SK-N-DZ (cell line): ENCODE measurements at regions not wholly inside any gene's neighbourhood (a gene's known extent, or its start where the extent isn't known, plus 50 kb on each side); places are given as distances from the start of the nearest gene placed in this dataset.
"Not testable (repeated sequence)": the region's sequence is repeated elsewhere in the genome, so short reads cannot be mapped to it uniquely, and the experiment has no call there.

Experiments
- DNase-seq: peaks from one replicate; pipeline ENCODE4 v3.0.0-alpha.2; 2015; ENCODE audit warnings: low spot score

- DNase-seq = peak; percentile 13
Measured at GRCh38 chr10:91745090-91745831, 53.0 kb upstream of the TNKS2 start.

GRCh38 chr10:91743465-91743864, 54.8 kb upstream of the TNKS2 start:
- DNase-seq = no peak

DNA sequence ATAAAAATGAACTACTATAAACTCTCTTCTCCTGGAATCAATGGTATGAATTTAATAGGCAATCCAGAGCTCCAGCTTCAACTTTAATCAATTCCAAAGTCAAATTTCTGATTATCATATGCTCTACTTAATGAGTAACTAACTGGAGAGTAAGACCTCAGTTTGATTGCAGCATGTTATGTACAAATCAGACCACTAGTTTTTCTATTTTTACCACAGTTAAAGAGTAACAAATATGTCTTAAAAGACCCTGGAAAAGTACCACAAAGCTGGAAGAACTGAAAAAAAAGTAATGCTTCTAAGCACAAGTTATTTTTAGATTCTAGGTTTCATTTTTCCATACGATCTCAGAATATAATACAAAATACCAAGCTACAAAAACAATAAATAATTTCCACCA, 56.0 kb upstream of the TNKS2 start:
- no peak for DNase-seq

- DNase-seq = no peak
Measured at GRCh38 chr10:91741356-91741755, 56.9 kb upstream of the TNKS2 start.

DNA sequence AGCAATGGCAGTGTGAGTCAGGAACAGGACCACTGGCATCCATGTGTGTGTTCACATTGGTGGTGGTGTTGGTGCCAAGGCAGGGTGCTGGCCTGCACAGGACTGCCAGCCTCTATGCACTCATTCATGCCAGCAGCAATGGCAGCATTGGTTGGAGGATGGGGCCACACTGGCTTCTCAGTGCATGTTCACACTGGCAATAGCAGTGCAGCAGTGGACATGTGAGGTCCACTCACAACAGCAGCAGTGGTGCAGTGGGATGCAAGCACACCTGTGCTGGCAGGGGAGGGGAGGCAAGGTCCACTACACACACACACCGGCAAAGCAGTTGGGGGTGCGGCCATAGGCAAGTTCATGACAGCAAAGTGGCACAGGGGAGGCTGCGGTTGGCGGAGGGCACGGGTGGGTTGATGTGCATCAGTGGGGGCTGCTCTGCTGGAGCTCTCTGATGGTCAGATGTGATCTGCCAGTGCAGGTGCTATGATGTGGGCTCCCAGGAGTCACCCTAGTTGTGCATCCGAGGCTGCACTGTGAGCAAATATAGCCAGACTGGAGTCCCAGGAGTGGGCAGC, 57.8 kb upstream of the TNKS2 start:
- no peak for DNase-seq

DNA sequence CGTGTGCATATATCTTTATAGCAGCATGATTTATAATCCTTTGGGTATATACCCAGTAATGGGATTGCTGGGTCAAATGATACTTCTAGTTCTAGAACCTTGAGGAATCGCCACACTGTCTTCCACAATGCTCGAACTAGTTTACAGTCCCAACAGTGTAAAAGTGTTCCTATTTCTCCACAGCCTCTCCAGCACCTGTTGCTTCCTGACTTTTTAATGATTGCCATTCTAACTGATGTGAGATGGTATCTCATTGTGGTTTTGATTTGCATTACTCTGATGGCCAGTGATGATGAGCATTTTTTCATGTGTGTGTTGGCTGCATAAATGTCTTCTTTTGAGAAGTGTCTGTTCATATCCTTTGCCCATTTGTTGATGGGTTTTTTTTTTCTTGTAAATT, 66.0 kb upstream of the TNKS2 start:
- DNase-seq = not testable (repeated sequence)

DNA sequence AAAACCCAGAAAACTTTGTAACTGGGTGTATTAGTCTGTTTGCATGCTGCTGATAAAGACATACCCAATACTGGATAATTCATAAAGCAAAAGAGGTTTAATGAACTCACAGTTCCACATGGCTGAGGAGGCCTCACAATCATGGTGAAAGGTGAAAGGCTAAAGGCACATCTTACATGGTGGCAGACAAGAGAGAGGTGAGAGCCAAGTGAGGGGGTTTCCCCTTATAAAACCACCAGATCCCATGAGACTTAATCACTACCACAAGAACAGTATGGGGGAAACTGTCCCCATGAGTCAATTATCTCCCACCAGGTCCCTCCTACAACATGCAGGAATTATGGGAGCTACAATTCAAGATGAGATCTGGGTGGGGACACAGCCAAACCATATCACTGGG, 68.9 kb upstream of the TNKS2 start:
- DNase-seq = not testable (repeated sequence)

DNA sequence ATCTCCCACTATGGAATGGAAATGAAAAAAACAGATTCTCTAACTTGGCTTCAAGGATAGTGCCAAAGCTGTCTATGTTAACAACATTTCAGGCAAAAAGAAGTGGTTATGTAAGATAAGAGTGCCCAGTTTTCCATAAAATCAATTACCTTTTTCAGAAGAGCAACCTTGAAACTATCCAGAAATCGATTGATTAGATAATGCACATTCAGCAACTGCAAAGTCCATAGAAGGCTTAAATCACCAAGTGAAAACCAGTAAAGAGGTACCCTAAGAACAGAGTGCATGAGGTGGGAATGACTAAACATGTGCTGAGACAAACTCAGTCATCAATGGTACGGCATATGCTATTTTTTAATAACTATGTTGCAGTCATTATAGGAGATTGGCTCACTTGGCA, 71.9 kb upstream of the TNKS2 start:
- peak; percentile 30 for DNase-seq

DNA sequence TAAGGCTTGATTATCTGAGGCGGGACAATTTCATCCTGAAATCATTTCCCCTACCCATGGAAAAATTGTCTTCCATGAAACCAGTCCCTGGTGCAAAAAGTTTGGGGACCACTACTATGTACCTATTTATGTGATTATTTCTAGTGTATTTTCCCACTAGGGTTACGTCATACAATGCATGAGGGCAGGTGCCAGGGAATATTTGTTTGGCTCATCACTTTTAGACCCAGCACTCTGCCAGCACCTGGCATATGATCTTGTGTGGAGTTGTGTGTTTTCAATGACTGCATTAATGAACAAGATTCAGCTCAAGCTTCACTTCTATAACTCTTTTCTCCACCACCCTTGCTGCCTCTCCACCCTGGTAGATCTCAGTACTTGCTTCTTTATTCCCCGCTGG, 73.3 kb upstream of the TNKS2 start:
- DNase-seq = no peak

DNA sequence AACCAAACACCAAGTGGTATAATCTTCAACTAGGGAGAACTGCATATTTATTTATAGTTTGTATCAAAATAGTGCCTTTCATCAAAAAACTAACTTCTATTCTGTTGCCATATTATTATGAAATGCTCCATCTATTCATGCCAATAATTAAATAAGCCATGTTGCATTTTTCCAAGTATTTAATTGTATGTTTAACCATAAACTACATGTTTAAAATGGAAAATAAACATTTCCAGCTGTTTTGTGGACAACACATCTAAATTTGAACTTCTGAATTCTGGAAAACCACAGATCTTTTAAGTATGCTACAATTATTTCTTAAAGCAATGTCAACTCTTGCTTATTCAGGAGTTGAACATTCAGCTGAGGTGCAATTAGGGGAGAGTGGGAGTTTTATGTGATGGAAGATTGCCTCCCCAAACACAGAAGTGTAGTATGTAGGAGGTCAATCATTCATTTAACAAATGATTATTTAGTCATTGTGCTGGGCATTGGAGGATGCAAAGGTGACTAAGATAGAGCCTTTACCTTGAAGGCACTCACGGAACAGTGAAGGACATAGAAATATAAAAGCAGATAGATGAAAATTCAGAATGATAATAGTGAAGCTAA, 80.7 kb upstream of the PPP1R3C start:
- no peak for DNase-seq

GRCh38 chr10:91711885-91712680, 79.2 kb upstream of the PPP1R3C start:
- no peak for DNase-seq

- DNase-seq = no peak
Measured at GRCh38 chr10:91709394-91709798, 76.5 kb upstream of the PPP1R3C start.

- DNase-seq = no peak
Measured at GRCh38 chr10:91708174-91708861, 75.4 kb upstream of the PPP1R3C start.

GRCh38 chr10:91707236-91707635, 74.4 kb upstream of the PPP1R3C start:
- DNase-seq = no peak

DNA sequence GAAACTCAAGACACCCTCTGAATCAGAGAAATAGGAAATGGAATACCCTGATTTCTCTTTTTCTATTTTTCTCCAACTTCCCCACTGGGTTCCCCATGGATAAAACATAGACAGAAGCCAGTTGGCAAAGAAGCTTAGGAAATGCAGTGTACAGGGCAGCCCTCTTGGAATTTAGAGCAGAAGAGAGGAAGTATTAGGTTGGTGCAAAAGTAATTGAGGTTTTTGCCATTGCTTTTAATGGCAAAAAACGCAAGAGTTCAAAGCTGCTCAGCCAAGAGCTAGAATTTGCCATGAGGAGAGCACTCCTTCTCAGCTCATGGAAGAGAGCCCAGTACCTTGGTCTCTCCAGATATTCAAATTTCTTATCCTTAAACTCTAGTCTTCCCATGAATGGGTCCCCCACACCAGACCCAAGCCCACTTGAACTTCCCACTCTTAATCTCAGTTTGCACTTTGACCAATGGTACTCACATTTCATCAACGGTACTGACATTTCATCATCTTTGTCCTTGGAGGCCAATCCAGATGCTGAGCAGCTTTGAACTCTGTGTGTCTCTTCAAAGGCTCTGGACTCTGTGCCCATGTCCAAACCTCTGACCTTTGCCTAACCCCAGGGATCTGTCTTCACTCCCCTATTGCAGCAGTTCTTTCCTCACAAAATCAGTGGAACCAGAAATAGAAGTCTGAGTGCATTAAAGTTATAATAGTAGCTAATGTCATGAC, 73.2 kb upstream of the PPP1R3C start:
- no peak for DNase-seq

DNA sequence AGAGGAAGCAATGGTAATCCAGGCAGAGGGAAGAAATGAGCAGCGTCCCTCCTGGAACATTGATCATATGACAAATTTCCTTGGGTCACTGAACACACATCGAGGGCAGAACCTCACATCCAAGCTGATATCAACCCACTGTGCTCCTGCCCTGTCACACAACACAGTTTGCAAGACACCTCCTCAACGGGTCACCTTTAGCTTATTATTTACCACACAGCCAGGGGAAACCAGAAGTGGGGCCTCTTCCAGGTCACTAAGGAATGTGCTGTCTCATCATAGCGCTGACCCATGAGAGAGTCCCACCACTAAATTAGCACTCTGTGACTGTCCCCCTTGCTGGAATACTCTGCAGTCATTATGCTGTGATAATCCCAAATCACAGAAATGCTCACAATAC, 69.7 kb upstream of the PPP1R3C start:
- no peak for DNase-seq

DNA sequence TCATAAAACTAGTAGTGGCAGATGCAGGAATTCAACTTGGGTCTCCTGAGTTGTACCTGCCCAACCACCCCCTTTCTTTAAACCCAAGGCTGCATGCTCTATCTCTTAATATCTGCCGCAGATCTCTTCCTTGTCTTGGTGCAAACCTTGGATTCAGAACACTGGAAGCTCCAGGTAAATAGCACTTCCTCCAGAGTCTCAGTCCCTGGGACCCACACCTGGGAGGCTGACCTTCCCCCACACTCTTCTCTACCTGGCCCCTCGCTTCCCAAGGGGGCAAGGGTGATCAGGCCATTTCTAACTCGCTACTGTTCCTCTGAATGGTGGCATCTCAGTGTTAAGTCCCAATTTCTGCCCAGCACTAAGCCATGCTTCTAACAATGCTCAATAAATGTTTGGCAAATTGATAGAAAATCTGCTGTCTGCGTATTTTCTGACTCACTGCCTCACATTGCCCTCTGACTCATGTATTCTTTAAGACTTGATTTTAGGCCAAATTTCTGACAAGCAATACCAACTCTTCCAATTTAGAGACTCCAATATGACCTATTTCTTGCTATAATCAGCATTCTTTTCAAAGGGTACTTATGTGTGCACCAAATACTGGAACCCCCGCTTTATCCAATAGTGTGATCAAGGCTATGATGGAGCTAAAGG, 68.0 kb upstream of the PPP1R3C start:
- DNase-seq = no peak

DNA sequence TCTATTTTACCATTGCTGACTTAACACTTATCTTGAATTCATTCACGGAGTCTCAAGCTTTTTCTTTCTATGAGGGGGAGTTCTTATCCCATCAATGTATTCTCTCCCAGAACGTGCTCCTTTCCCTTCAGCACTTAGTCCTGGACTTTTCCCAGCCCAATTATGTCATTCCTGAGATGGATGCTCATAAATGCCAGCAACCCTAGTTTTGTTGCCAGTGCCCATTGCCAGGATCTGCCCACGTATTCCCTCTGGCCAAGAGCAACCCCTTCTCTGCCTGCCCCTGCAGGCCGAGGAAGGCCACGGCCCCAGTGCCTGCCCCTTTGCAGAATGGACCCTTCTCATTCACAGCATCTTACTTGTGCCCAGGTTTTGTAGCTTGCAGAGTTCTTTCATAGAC, 67.4 kb upstream of the PPP1R3C start:
- no peak for DNase-seq

GRCh38 chr10:91698258-91698657, 65.4 kb upstream of the PPP1R3C start:
- no peak for DNase-seq

GRCh38 chr10:91694170-91694794, 61.4 kb upstream of the PPP1R3C start:
- no peak for DNase-seq
